Tibial nerve (tissue), 4 donors: ENCODE measurements at regions not wholly inside any gene's neighbourhood (a gene's known extent, or its start where the extent isn't known, plus 50 kb on each side); places are given as distances from the start of the nearest gene placed in this dataset.
"Not testable (repeated sequence)": the region's sequence is repeated elsewhere in the genome, so short reads cannot be mapped to it uniquely, and the experiment has no call there.

Experiments
- DNase-seq, 2 donors: peaks; one replicate each; pipeline ENCODE4 v3.0.0-alpha.2; 2019; ENCODE audit warnings: low spot score in 2 of 2
- H3K27ac ChIP-seq, 4 donors: fragments of 200-600 bp; sonication (generic) in 3 of 4; one replicate each; pipeline ENCODE4 v1.5.1; 2017 to 2019; ENCODE audit warnings: mild to moderate bottlenecking in 1 of 4
- H3K27me3 ChIP-seq, 2 donors: fragments of 200-600 bp; sonication (generic) in 1 of 2; one replicate each; pipeline versions ENCODE4 v1.5.1 to v1.6.0; 2017 to 2019
- H3K36me3 ChIP-seq, 3 donors: fragments of 200-600 bp; sonication (generic); one replicate each; pipeline ENCODE4 v1.5.1; 2018 to 2019
- H3K4me1 ChIP-seq, 4 donors: fragments of 200-600 bp; sonication (generic) in 3 of 4; one replicate each; pipeline ENCODE4 v1.5.1; 2017 to 2019
- H3K4me3 ChIP-seq, 4 donors: fragments of 200-600 bp; sonication (generic) in 3 of 4; one replicate each; pipeline ENCODE4 v1.5.1; 2017 to 2019; ENCODE audit warnings: mild to moderate bottlenecking in 1 of 4, moderate library complexity in 1 of 4
- H3K9me3 ChIP-seq, 4 donors: fragments of 200-600 bp; sonication (generic) in 3 of 4; one replicate each; pipeline ENCODE4 v1.5.1; 2017 to 2019
- EP300 ChIP-seq, 2 donors: sonication (generic); formaldehyde crosslinking; IDR thresholded peaks; one replicate each; pipeline ENCODE4 v1.6.1; 2017; ENCODE audit warnings: antibody characterized with exemption in 2 of 2, mild to moderate bottlenecking in 1 of 2
- POLR2A ChIP-seq, 2 donors: fragments of 450-650 bp; IDR thresholded peaks; one replicate each; pipeline ENCODE4 v1.6.1; 2017; ENCODE audit warnings: antibody characterized with exemption in 2 of 2, mild to moderate bottlenecking in 2 of 2, moderate library complexity in 2 of 2
- WGBS, 2 donors: methylation state at CpG; one replicate each; pipeline ENCODE4 v1.1.5; 2018; 5-methylcytosine and 5-hydroxymethylcytosine counted together
- TF ChIP-seq, protein P1 (sequence below), 5 experiments: fragments of 200-600 bp in 3 of 5; fragments of 450-650 bp in 2 of 5; sonication (generic) in 3 of 5; IDR thresholded peaks; one replicate each; pipeline ENCODE4 v1.5.1; 2016 to 2019; ENCODE audit warnings: antibody characterized with exemption in 5 of 5, mild to moderate bottlenecking in 3 of 5, moderate library complexity in 2 of 5

DNA sequence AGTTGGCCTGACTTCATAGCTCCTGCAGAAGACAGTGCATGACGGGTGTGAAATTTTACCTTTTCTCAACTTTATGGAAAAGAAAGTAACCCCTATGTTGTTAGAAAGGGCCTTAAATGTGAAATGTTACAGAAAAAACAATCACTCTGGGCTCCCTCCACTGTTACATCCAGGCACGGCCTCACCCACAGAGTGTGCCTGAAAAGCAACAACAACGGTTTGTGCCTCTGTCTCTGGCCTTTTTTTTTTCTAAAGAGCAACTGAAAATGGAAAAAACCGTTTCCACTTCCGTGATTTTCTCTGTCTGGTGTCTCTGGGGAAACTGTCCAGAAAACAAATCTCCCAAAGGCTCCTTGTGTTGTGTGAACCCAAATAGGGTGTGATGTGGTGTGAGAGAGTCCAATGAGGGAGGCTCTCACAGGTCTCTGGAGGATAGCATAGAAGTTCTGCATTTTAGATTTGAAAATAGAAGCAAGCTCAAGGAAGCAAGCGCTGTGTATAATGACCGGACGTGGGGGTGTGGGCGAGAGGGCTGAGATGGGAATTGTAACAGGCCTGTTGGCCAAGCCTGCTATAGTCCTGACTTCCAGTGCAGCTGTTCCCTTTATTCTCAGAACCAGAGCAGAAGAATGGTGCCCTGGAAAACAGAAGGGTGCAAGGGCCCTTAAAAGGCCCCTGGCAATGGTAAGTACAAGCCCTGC, 221.8 kb upstream of the TUT7 start:
- peak overlapping the region in 2 of 4 donors; percentile 43 to 45 for H3K27ac ChIP-seq

DNA sequence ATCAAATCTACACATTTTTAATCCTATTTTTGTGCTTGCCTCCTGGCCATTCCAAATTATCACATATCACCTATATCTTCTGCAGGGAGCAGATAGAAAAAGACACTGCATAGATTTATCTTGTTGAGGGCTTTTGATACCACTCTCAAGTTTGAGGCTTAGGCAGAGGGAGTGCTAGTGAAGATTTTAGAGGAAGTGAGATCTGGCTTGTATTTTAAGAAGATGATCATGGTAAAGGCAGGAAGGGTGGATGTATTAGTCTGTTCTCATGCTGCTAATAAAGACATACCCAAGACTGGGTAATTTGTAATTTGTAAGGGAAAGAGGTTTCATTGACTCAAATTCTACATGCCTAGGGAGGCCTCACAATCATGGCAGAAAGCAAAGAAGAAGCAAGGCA, 220.9 kb upstream of the TUT7 start:
- Histone ChIP-seq H3K4me1 (peaks cover 0 to 9% (median 0%) of the 10 kb centered on the region in 4 donors), H3K27ac (no peak overlapping the region), H3K36me3 (no peaks in the 10 kb centered on the region), H3K4me3 (no peak overlapping the region), H3K9me3 (peaks cover 0 to 2% (median 0%) of the 10 kb centered on the region in 4 donors), H3K27me3 (no peaks in the 10 kb centered on the region)
- no peak for TF ChIP-seq EP300 (IDR thresholded peaks at IDR 0.05)
- TF ChIP-seq, protein P1, sequence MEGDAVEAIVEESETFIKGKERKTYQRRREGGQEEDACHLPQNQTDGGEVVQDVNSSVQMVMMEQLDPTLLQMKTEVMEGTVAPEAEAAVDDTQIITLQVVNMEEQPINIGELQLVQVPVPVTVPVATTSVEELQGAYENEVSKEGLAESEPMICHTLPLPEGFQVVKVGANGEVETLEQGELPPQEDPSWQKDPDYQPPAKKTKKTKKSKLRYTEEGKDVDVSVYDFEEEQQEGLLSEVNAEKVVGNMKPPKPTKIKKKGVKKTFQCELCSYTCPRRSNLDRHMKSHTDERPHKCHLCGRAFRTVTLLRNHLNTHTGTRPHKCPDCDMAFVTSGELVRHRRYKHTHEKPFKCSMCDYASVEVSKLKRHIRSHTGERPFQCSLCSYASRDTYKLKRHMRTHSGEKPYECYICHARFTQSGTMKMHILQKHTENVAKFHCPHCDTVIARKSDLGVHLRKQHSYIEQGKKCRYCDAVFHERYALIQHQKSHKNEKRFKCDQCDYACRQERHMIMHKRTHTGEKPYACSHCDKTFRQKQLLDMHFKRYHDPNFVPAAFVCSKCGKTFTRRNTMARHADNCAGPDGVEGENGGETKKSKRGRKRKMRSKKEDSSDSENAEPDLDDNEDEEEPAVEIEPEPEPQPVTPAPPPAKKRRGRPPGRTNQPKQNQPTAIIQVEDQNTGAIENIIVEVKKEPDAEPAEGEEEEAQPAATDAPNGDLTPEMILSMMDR (IDR thresholded peaks at IDR 0.05), result no peak
- TF ChIP-seq POLR2A (IDR thresholded peaks at IDR 0.05), result no peak
- no peak for DNase-seq

More for the DNA sequence above, 221.8 kb upstream of the TUT7 start:
- Histone ChIP-seq H3K4me1 (peaks cover 0 to 9% (median 0%) of the 10 kb centered on the region in 4 donors), H3K36me3 (no peaks in the 10 kb centered on the region), H3K9me3 (no peaks in the 10 kb centered on the region), H3K27me3 (no peaks in the 10 kb centered on the region), H3K4me3 (no peak overlapping the region)
- DNase-seq, result no peak
- no peak for TF ChIP-seq EP300 (IDR thresholded peaks at IDR 0.05)
- TF ChIP-seq POLR2A (IDR thresholded peaks at IDR 0.05), result no peak
- 55% methylated on average over 9 of the region's 9 CpGs for WGBS, 2 donors

DNA sequence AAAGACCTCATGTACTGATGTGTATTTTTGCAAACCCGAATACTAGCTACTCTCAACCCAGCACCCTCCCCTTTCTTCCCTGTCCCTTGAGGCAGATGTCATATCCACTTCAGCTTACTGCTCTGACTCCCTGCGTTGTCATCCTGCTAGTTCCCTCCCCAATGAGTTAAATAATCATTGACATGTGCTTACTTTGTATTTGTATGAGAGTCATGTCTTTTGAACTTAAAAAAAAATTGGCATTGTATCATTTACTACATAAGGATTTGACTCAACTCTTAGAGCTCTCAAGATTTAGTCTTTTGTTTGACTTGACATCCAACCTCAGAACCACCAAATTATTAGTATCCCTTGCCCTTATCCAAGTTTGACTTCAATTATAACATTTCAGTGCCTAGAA, 219.7 kb upstream of the TUT7 start:
- 76% methylated on average over 2 of the region's 2 CpGs for WGBS, 2 donors
- no peak for TF ChIP-seq EP300 (IDR thresholded peaks at IDR 0.05)
- TF ChIP-seq POLR2A (IDR thresholded peaks at IDR 0.05), result no peak
- TF ChIP-seq, protein P1 (IDR thresholded peaks at IDR 0.05), result no peak

DNA sequence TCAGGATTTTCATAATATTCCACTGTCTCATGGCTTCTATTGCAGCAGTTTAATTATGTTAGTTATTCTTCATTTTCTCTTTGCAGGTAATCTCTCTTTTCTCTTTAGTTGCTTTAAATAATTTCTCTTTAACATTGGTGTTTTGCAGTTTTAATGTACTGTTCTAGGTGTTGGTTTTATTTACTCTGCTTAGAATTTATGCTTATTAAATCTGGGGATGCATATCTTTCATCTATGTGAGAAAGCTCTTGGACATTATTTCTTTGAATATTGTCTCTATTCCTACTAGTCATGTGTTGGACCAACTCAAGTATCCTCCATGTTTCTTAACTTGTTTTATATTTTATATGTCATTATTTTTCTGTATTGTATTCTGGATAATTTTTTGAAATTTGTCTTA, 218.7 kb upstream of the TUT7 start:
- Histone ChIP-seq H3K36me3 (no peaks in the 10 kb centered on the region), H3K4me1 (peaks cover 0 to 9% (median 0%) of the 10 kb centered on the region in 4 donors), H3K27me3 (no peaks in the 10 kb centered on the region), H3K9me3 (peaks cover 0 to 18% (median 0%) of the 10 kb centered on the region in 4 donors), H3K4me3 (no peak overlapping the region), H3K27ac (no peak overlapping the region)
- no peak for DNase-seq
- TF ChIP-seq, protein P1 (IDR thresholded peaks at IDR 0.05), result no peak
- TF ChIP-seq POLR2A (IDR thresholded peaks at IDR 0.05) (no peak), EP300 (IDR thresholded peaks at IDR 0.05) (no peak)

More for the DNA sequence above, 219.7 kb upstream of the TUT7 start:
- Histone ChIP-seq H3K9me3 (peaks cover 0 to 10% (median 0%) of the 10 kb centered on the region in 4 donors), H3K27me3 (no peaks in the 10 kb centered on the region), H3K4me1 (peaks cover 0 to 9% (median 0%) of the 10 kb centered on the region in 4 donors), H3K36me3 (no peaks in the 10 kb centered on the region), H3K4me3 (no peak overlapping the region), H3K27ac (no peak overlapping the region)
- DNase-seq, result no peak

DNA sequence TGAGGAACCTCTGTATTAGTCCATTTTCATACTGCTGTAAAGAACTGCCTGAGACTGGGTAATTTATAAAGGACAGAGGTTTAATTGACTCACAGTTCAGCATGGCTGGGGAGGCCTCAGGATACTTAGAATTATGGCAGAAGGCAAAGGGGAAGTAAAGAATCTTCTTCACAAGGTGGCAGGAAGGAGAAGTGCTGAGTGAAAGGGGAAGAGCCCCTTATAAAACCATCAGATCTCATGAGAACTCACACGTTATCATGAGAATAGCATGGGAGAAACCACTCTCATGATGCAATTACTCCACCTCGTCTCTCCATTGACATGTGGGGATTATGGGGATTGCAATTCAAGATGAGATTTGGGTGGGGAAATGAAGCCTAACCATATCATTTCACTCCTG, 211.4 kb upstream of the TUT7 start:
- 76 to 79% methylated on average over 2 of the region's 2 CpGs for WGBS, 2 donors
- H3K4me3 ChIP-seq, H3K27me3 ChIP-seq, DNase-seq, H3K36me3 ChIP-seq, H3K27ac ChIP-seq, H3K4me1 ChIP-seq: not testable (repeated sequence)
- H3K9me3 ChIP-seq, result peaks cover 0 to 27% (median 0%) of the 10 kb centered on the region in 4 donors

DNA sequence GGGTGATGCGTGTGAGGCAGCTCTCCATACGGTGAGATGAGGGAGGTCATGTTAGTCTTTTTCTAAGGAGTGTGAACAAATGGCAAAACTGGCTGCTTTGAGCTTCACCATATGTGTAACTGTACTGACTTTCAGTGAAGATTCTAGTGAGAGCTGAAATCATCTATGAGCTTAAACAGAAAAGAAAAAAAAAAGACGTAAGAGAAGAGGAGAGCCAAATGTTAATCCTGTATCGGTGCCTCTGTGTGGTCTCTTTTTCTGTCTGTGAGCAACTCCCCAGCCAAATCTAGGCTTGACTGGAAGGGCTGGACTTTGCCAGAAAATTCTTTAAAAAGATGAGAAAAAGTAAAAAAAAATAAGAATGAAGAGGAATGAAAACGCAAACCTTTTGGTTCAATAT, 209.7 kb upstream of the TUT7 start:
- Histone ChIP-seq H3K36me3 (no peaks in the 10 kb centered on the region), H3K27ac (peak overlapping the region in 1 of 4 donors; percentile 34), H3K27me3 (no peaks in the 10 kb centered on the region), H3K4me3 (no peak overlapping the region), H3K4me1 (no peaks in the 10 kb centered on the region), H3K9me3 (peaks cover 0 to 17% (median 0%) of the 10 kb centered on the region in 4 donors)
- DNase-seq, result no peak
- TF ChIP-seq, protein P1 (IDR thresholded peaks at IDR 0.05), result no peak
- TF ChIP-seq POLR2A (IDR thresholded peaks at IDR 0.05), result no peak
- no peak for TF ChIP-seq EP300 (IDR thresholded peaks at IDR 0.05)
- whole genome bisulfite sequencing, 2 donors, result 61 to 66% methylated on average over 5 of the region's 5 CpGs
